DND-41 (cell line): ENCODE measurements at regions not wholly inside any gene's neighbourhood (a gene's known extent, or its start where the extent isn't known, plus 50 kb on each side); places are given as distances from the start of the nearest gene placed in this dataset.

Experiments used
- ATAC-seq: fragments of 200-7000 bp; cut with Tn5 transposase; 3 replicates; pipeline ENCODE4 v1.9.1; 2021; ENCODE audit warnings: low read depth; ENCODE audit not compliant: insufficient read depth
- DNase-seq: peaks from one replicate; pipeline ENCODE4 v3.0.0-alpha.2; 2020
- H2AFZ ChIP-seq: 2 replicates; pipeline ENCODE4 v1.6.0; 2012; ENCODE audit warnings: low read depth, low read length
- H3K27ac ChIP-seq: 2 replicates; pipeline ENCODE4 v1.5.1; 2012; ENCODE audit warnings: low read length, inconsistent platforms
- H3K27me3 ChIP-seq: fragments of 200-600 bp; sonication (generic); 2 replicates; pipeline ENCODE4 v1.6.0; 2012; ENCODE audit warnings: low read length, mild to moderate bottlenecking, inconsistent platforms; ENCODE audit not compliant: insufficient read depth, poor library complexity
- H3K36me3 ChIP-seq: 2 replicates; pipeline ENCODE4 v1.5.1; 2012; ENCODE audit warnings: low read length, inconsistent platforms; ENCODE audit not compliant: insufficient read depth
- H3K4me1 ChIP-seq: 2 replicates; pipeline ENCODE4 v1.5.1; 2012; ENCODE audit warnings: mild to moderate bottlenecking, low read length; ENCODE audit not compliant: insufficient read depth
- H3K4me2 ChIP-seq: 2 replicates; pipeline ENCODE4 v1.6.0; 2012; ENCODE audit warnings: mild to moderate bottlenecking, moderate library complexity, low read length, inconsistent platforms; ENCODE audit not compliant: insufficient read depth
- H3K4me3 ChIP-seq, 2 experiments: fragments of 200-600 bp in 1 of 2; shearing (Covaris generic) in 1 of 2; 2 replicates each; pipeline ENCODE4 v1.5.1; 2012 to 2016; ENCODE audit warnings: inconsistent platforms in 2 of 2, low read length in 2 of 2, mild to moderate bottlenecking in 2 of 2, low read depth in 1 of 2, moderate library complexity in 1 of 2
- H3K79me2 ChIP-seq: 2 replicates; pipeline ENCODE4 v1.6.0; 2012; ENCODE audit warnings: low read length, inconsistent platforms; ENCODE audit not compliant: insufficient read depth
- H3K9ac ChIP-seq: 2 replicates; pipeline ENCODE4 v1.6.0; 2012; ENCODE audit warnings: low read depth, mild to moderate bottlenecking, inconsistent platforms, low read length, moderate library complexity
- H3K9me3 ChIP-seq: 2 replicates; pipeline ENCODE4 v1.5.1; 2012; ENCODE audit warnings: low read length, moderate library complexity, mild to moderate bottlenecking, inconsistent platforms; ENCODE audit not compliant: insufficient read depth, severe bottlenecking
- H4K20me1 ChIP-seq: 2 replicates; pipeline ENCODE4 v1.6.0; 2012; ENCODE audit warnings: low read length; ENCODE audit not compliant: insufficient read depth
- EZH2 ChIP-seq: IDR thresholded peaks from 3 replicates; pipeline ENCODE4 v1.6.1; 2012; ENCODE audit warnings: borderline replicate concordance, low read depth, mild to moderate bottlenecking, moderate library complexity, low read length, inconsistent platforms; ENCODE audit not compliant: severe bottlenecking
- TF ChIP-seq, protein P1 (sequence below): IDR thresholded peaks from 2 replicates; pipeline ENCODE4 v1.5.1; 2012; ENCODE audit warnings: borderline replicate concordance, low read length, moderate library complexity, mild to moderate bottlenecking; ENCODE audit not compliant: poor library complexity, severe bottlenecking; ENCODE audit errors: extremely low read depth

DNA sequence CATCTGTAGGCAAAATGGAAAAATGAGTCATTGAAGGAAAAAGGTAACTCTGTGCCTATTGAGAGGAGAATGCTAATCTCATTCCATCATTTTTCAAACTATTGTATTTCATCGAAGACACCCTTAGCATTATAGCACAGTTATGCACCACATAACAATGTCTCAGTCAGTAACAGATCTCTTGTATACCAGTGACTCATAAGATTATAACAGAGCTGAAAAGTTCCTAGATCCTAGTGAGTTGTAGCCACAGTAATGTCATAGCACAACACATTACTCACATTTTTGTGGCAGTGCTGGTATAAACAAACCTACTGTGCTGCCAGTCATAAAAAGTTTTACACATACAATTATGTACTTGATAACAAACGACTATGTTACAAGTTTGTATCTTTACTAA is 1077.6 kb downstream of the DIAPH3 start:
- DNase-seq = no peak
- Histone ChIP-seq H3K79me2 (no peaks in the 10 kb centered on the region), H3K9ac (no peak overlapping the region), H3K4me1 (no peaks in the 10 kb centered on the region), H3K9me3 (no peaks in the 10 kb centered on the region), H3K27ac (no peak overlapping the region), H3K36me3 (no peaks in the 10 kb centered on the region), H4K20me1 (no peaks in the 10 kb centered on the region), H3K27me3 (no peaks in the 10 kb centered on the region), H3K4me3 (no peak overlapping the region), H2AFZ (no peak overlapping the region), H3K4me2 (no peak overlapping the region)
- TF ChIP-seq, protein P1, sequence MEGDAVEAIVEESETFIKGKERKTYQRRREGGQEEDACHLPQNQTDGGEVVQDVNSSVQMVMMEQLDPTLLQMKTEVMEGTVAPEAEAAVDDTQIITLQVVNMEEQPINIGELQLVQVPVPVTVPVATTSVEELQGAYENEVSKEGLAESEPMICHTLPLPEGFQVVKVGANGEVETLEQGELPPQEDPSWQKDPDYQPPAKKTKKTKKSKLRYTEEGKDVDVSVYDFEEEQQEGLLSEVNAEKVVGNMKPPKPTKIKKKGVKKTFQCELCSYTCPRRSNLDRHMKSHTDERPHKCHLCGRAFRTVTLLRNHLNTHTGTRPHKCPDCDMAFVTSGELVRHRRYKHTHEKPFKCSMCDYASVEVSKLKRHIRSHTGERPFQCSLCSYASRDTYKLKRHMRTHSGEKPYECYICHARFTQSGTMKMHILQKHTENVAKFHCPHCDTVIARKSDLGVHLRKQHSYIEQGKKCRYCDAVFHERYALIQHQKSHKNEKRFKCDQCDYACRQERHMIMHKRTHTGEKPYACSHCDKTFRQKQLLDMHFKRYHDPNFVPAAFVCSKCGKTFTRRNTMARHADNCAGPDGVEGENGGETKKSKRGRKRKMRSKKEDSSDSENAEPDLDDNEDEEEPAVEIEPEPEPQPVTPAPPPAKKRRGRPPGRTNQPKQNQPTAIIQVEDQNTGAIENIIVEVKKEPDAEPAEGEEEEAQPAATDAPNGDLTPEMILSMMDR = no peak
- TF ChIP-seq EZH2 = no peak
- no peak for ATAC-seq

DNA sequence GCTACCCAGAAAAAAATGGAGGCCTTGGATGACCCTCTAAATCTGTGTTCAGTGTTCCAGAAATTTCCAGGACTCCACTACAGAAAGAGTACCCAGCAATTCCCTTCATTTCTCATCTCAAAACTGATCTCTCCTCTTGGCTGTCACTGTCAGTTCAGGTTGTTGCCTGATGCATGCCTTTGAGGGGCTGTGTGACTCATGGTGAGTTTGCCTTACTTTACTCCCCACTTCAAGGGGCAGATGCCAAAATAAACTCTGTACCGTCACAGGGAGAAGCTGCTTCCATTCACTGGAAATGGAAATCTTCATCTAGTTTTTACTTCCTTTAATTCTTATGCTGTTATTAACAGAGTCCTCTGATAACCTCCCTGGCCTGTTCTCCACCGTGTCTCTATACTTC is 1075.0 kb downstream of the DIAPH3 start:
- TF ChIP-seq, protein P1 = no peak
- TF ChIP-seq EZH2 = no peak
- DNase-seq (no peak), ATAC-seq (no peak)
- Histone ChIP-seq H3K27ac (no peak overlapping the region), H3K4me3 (no peak overlapping the region), H3K79me2 (no peaks in the 10 kb centered on the region), H3K4me1 (no peaks in the 10 kb centered on the region), H3K9me3 (no peaks in the 10 kb centered on the region), H3K4me2 (no peak overlapping the region), H3K9ac (no peak overlapping the region), H3K36me3 (no peaks in the 10 kb centered on the region), H3K27me3 (no peaks in the 10 kb centered on the region), H2AFZ (no peak overlapping the region), H4K20me1 (no peaks in the 10 kb centered on the region)

DNA sequence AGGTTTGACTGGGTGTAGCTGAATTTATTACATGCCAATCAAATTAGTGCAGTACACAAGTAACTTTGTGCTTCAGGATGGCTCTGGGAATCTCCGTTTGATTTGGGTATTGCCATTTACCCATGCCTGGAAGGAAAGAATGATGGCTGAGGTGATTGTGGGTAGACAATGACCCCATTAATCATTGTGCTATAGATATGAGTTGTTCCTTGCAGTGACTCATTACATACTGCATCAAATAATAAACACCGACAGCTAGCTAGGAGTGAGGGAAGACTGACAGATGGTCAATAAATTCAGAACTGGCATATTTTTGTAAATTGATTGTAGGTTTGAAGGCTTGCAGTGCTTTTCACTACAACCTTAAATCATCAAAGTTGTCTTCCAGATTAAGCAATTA is 1069.5 kb downstream of the DIAPH3 start:
- TF ChIP-seq, protein P1 = no peak
- TF ChIP-seq EZH2 = no peak
- Histone ChIP-seq H3K9ac (no peak overlapping the region), H2AFZ (no peak overlapping the region), H3K79me2 (no peaks in the 10 kb centered on the region), H3K9me3 (no peaks in the 10 kb centered on the region), H4K20me1 (no peaks in the 10 kb centered on the region), H3K36me3 (no peaks in the 10 kb centered on the region), H3K4me1 (no peaks in the 10 kb centered on the region), H3K27ac (no peak overlapping the region), H3K27me3 (no peaks in the 10 kb centered on the region), H3K4me3 (no peak overlapping the region), H3K4me2 (no peak overlapping the region)
- DNase-seq = no peak
- no peak for ATAC-seq
